Activated CD4-positive, alpha-beta T cell treated with anti-CD3 and anti-CD28 coated beads, Interleukin-2, amount 50 U/mL, for 1 hour (primary cell): ENCODE measurements at regions not wholly inside any gene's neighbourhood (a gene's known extent, or its start where the extent isn't known, plus 50 kb on each side); places are given as distances from the start of the nearest gene placed in this dataset.
"Not testable (repeated sequence)": the region's sequence is repeated elsewhere in the genome, so short reads cannot be mapped to it uniquely, and the experiment has no call there.

Experiments used
- DNase-seq: peaks from one replicate; pipeline ENCODE4 v3.0.0-alpha.2; 2020

- no peak for DNase-seq
Measured at GRCh38 chr2:3034396-3034795, 343.2 kb downstream of the EIPR1 start.

DNA sequence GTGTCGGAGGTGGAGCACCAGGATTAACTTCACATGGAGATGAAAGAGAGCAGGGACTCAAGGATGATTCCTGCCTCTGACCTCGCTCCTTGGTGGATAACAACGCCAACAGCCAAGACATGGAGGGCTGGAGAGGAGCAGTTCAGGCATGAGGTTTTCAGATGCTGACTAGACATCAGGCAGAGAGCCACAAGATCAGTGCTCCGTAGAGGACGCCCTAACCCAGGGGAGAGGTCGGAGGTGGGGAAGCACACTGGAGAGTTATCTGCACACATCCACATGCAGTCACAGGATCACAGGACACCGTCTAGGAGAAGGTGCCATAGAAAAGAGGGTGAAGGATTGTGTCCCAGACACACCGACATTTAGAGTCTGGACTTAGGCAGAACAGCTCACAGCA lies 344.3 kb downstream of the EIPR1 start:
- no peak for DNase-seq

DNA sequence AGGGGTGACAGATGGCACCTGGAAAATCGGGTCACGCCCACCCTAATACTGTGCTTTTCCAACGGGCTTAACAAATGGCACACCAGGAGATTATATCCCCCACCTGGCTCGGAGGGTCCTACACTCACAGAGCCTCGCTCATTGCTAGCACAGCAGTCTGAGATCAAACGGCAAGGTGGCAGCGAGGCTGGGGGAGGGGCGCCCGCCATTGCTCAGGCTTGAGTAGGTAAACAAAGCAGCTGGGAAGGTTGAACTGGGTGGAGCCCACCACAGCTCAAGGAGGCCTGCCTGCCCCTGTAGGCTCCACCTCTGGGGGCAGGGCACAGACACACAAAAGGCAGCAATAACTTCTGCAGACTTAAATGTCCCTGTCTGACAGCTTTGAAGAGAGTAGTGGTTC lies 346.8 kb downstream of the EIPR1 start:
- DNase-seq = not testable (repeated sequence)

GRCh38 chr2:3025984-3026383 lies 351.6 kb downstream of the EIPR1 start:
- no peak for DNase-seq

- no peak for DNase-seq
Measured at GRCh38 chr2:3025261-3025660, 352.4 kb downstream of the EIPR1 start.

DNA sequence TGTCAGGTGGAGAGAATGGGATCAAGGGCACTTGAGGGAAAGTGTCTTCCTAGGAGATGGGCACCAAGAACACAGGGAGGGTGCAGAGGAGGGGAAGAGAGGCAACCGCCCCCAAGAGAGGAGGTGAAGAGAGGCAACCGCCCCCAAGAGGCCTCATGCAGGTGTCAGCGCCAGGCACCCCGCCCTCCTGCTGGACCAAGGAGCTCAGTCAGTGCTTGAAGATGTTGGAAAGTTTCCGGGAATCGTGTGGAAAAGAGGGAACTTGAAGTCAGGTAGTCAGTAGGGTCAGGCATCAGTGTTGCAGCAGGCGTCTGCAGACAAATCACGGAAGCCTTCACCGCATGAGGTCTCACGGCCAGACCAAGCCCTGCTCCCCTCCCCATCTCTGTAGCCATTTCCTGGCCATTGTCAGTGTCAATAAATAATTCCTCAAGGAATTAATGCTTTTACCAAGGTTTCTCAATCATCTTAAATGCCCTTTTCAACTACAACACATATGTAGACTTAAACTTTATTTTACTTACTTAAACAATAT lies 353.1 kb downstream of the EIPR1 start:
- DNase-seq = no peak

GRCh38 chr2:3023531-3023930 lies 354.1 kb downstream of the EIPR1 start:
- DNase-seq = no peak

DNA sequence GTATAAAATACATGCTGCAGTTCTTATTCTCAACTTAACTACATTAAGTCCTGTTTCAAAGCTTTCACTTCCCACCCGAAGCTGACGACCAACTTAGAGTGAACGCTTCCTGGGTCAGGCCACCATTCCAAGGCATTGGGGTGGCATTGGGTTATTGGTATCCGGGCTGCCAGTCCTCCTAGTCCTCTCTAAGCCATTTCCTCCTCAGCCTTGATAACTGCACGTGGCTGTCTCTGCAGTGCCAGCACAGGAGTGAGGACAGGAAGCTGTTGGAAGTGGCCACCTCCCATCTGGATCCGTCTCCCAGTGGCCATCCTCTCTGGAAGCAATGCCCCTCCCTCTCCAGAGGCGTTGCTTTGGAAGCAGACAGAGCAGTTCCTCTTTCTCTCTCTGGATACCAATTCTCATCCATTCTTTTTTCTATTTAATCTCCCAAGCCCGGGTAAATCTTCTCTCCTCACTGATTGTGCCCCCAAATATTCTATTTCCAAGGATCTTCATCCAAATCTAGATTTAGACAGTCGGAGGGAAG lies 354.7 kb downstream of the EIPR1 start:
- no peak for DNase-seq

DNA sequence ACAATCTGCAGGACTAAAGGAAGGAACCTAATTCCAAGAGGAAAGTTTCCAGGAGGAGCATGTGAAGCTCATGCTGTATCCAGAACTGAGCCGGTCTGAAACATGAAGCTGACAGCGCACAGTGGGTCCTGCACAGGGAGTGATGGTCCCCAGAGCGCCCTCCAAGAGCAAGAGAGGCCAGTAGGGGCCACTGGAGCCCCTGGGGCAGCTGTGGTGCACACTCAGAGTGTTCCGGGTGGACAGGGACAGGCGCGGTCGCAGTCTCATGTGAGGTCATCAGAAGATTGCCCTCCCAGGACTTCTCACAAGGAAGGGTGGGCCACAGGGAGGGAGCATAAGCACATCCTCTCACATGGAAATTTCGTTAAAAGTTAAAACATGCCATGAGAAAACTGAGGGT lies 355.9 kb downstream of the EIPR1 start:
- DNase-seq = no peak

- DNase-seq = no peak
Measured at GRCh38 chr2:3010001-3010400, 367.6 kb downstream of the EIPR1 start.

GRCh38 chr2:3009483-3009882 lies 368.1 kb downstream of the EIPR1 start:
- DNase-seq = no peak

GRCh38 chr2:3009005-3009404 lies 368.6 kb downstream of the EIPR1 start:
- no peak for DNase-seq

GRCh38 chr2:3008561-3008960 lies 369.1 kb downstream of the EIPR1 start:
- no peak for DNase-seq

- no peak for DNase-seq
Measured at GRCh38 chr2:3007135-3007534, 370.5 kb downstream of the EIPR1 start.

DNA sequence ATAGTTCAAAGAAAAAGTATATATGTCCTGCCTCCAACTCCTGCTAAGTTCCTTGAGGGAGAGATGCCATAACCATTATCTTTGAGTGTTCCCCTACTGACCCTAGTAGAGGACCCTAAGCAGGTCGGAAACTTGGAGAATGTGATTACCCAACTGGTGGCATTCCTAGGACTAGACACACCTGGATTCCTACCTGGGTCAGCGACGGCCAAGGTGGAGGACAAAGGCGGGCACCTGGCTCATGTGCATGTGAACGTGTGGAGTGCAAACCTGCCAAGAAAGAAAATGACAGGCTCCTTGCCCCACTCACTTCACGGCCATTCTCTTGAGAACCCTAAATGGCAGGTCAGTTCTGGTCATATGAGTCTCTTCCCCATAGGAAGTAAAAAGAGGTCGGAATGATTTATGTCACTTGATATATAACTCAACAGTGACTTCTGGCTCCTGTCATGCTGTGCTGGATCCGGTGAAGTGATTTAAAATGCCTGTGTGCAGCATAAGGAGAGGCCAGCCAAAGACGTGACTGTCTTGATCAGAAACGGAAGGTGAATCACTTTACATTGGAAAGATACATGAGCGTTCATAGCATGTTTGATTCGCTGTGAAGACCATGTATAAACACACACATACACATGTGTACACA lies 371.6 kb downstream of the EIPR1 start:
- DNase-seq = no peak

GRCh38 chr2:3001615-3002560 lies 375.7 kb downstream of the EIPR1 start:
- no peak for DNase-seq

DNA sequence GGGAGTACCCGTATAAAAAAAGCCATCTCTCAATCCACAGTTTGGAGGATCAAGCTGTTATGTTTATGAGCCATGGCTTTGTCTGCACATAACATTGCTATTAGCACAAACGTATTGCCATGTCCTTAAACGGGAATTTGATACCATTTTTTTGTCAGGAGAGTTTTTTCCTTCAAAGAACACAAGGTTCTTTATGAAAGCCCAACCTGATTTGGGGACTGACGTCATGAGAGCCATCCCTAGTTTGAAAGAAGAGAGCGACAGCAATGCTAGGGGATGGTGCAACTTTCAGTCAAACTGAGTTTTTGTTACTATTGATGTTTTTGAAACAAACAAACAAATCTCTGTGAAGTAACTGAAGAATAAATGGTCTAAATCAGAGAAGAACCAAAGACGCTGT lies 376.6 kb downstream of the EIPR1 start:
- no peak for DNase-seq

DNA sequence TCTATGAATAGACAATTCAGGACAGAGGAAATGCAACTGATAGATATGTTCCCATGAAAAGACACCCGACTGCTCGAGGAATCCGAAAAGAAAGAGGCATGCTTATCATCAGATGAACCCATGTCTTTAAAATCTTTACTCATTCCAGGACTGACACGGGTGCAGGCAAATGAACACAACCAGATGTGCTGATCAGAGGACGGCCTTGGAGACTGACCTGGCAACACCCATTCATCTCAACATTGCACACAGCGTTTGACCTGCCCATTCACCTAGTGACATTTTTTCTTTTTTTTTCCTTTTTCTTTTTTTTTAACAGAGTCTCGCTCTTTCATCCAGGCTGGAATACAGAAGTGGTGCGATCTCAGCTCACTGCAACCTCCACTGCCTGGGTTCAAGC lies 377.5 kb downstream of the EIPR1 start:
- no peak for DNase-seq

GRCh38 chr2:2998971-2999370 lies 378.6 kb downstream of the EIPR1 start:
- DNase-seq = no peak

DNA sequence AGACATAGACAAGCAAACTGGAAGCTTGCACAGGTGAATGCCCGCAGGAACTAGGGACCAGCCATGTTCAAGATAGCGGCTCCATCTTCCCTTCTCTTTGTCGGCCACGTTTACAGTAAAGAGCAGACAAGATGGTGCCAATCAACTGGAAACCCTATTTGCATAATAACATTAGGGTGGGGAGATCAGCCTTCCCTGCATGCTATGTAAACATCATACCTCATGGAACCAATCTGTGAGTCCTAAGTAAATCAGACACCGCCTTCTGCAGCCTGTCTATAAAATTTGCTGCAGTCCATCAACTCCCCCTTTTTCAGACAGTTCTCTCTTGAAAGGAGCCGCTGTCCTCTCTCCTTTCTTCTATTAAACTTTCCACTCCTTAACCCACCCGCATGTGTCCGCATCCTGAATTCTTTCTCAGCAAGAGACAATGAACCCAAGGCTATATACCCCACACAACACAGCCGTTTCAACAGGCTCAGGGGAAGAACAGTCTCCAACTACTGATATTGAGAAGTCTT lies 384.4 kb downstream of the EIPR1 start:
- DNase-seq = no peak

DNA sequence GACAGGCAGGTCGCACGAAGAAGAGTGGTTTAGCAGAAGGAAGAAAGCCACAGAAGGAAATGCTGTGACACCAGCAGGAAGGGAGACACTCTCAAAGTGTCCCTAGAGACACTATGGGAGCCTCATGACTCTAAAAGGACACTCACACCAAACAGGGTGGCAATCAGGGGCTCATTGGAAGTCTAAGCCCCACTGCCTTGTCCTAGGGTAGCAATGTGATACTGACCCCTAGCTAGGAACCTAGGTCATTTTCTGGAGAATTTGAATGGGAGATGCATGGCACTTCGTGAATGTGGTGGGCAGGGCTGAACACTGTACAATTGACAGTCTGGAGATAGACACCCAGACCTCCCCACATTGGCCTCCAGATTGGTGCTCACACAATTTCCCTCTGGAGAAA lies 385.0 kb downstream of the EIPR1 start:
- DNase-seq = no peak

GRCh38 chr2:2985020-2985419 lies 392.6 kb downstream of the EIPR1 start:
- DNase-seq = no peak

GRCh38 chr2:2981000-2981399 lies 396.6 kb downstream of the EIPR1 start:
- no peak for DNase-seq

- DNase-seq = no peak
Measured at GRCh38 chr2:2974982-2975381, 402.6 kb downstream of the EIPR1 start.
